SK-N-SH (cell line): ENCODE measurements at regions not wholly inside any gene's neighbourhood (a gene's known extent, or its start where the extent isn't known, plus 50 kb on each side); places are given as distances from the start of the nearest gene placed in this dataset.
"Not testable (repeated sequence)": the region's sequence is repeated elsewhere in the genome, so short reads cannot be mapped to it uniquely, and the experiment has no call there.

Source experiments
- CTCF ChIA-PET: fragments of 300-600, 350-600 bp; formaldehyde crosslinking; extraction: SDS; loops from one replicate; lab custom pipeline; 2021; lab: Yijun Ruan, JAX
- POLR2A ChIA-PET: fragments of 350-600 bp; sonication (Branson Sonifier 250); formaldehyde crosslinking; extraction: SDS; loops from one replicate; lab custom pipeline; 2020; ENCODE audit warnings: antibody characterized with exemption, inconsistent platforms; lab: Yijun Ruan, JAX
- DNase-seq: peaks from one replicate; pipeline ENCODE4 v3.0.0; 2012
- H2AFZ ChIP-seq: fragments of 200-600 bp; sonication (generic); 2 replicates; pipeline ENCODE4 v1.8.1; 2016; ENCODE audit warnings: antibody characterized with exemption, mild to moderate bottlenecking, low read depth
- H3F3A ChIP-seq: fragments of 200-600 bp; sonication (generic); replicated peaks from 2 replicates; pipeline ENCODE3; 2016; ENCODE audit warnings: antibody characterized with exemption, mild to moderate bottlenecking; ENCODE audit not compliant: insufficient read depth
- H3K27ac ChIP-seq, 2 experiments: fragments of 200-500 bp in 1 of 2; fragments of 200-600 bp in 1 of 2; sonication (Bioruptor generic) in 1 of 2; sonication (generic), shearing (Covaris generic) in 1 of 2; 2 replicates each; pipeline versions ENCODE4 v1.5.1 to v1.6.1; 2014 to 2016; ENCODE audit warnings: low read depth in 2 of 2, inconsistent platforms in 1 of 2, low read length in 1 of 2, mild to moderate bottlenecking in 1 of 2, mixed read lengths in 1 of 2
- H3K27me3 ChIP-seq: fragments of 200-600 bp; sonication (generic), shearing (Covaris generic); 2 replicates; pipeline ENCODE4 v1.6.1; 2016; ENCODE audit warnings: mixed run types; ENCODE audit not compliant: insufficient read depth
- H3K36me3 ChIP-seq, 2 experiments: fragments of 200-500 bp in 1 of 2; fragments of 200-600 bp in 1 of 2; sonication (Bioruptor generic) in 1 of 2; sonication (generic) in 1 of 2; replicated peaks in 1 of 2; 2 replicates each; pipeline versions ENCODE3 to v1.5.1; 2014 to 2016; ENCODE audit warnings: low read length in 1 of 2, mild to moderate bottlenecking in 1 of 2; ENCODE audit not compliant: insufficient read depth in 2 of 2, control insufficient read depth in 1 of 2
- H3K4me1 ChIP-seq, 2 experiments: fragments of 200-500 bp in 1 of 2; fragments of 200-600 bp in 1 of 2; sonication (Bioruptor generic) in 1 of 2; sonication (generic), shearing (Covaris generic) in 1 of 2; 2 replicates each; pipeline versions ENCODE4 v1.5.1 to v1.6.1; 2014 to 2016; ENCODE audit warnings: low read depth in 1 of 2, low read length in 1 of 2, mixed run types in 1 of 2; ENCODE audit not compliant: insufficient read depth in 2 of 2, control insufficient read depth in 1 of 2
- H3K4me2 ChIP-seq: fragments of 200-600 bp; sonication (generic), shearing (Covaris generic); 2 replicates; pipeline ENCODE4 v1.6.1; 2017; ENCODE audit warnings: mixed run types
- H3K4me3 ChIP-seq, 2 experiments: fragments of 200-500 bp in 1 of 2; fragments of 200-600 bp in 1 of 2; sonication (Bioruptor generic) in 1 of 2; sonication (generic), shearing (Covaris generic) in 1 of 2; 2 replicates each; pipeline versions ENCODE4 v1.5.1 to v1.8.1; 2014 to 2016; ENCODE audit warnings: low read depth in 2 of 2, inconsistent platforms in 1 of 2, low read length in 1 of 2, mild to moderate bottlenecking in 1 of 2, mixed read lengths in 1 of 2, moderate library complexity in 1 of 2
- H3K79me2 ChIP-seq: fragments of 200-600 bp; sonication (generic); 2 replicates; pipeline ENCODE4 v1.8.1; 2017; ENCODE audit warnings: mild to moderate bottlenecking; ENCODE audit not compliant: insufficient read depth
- H3K9ac ChIP-seq: fragments of 200-600 bp; sonication (generic); 2 replicates; pipeline ENCODE4 v1.6.1; 2017; ENCODE audit warnings: mixed run types
- H3K9me2 ChIP-seq: fragments of 200-600 bp; sonication (generic); 2 replicates; pipeline ENCODE4 v1.6.1; 2017; ENCODE audit warnings: mixed run types
- H3K9me3 ChIP-seq: fragments of 200-600 bp; sonication (generic); 2 replicates; pipeline ENCODE4 v1.6.1; 2017; ENCODE audit warnings: mixed run types, mild to moderate bottlenecking, moderate library complexity
- H4K20me1 ChIP-seq: fragments of 200-600 bp; sonication (generic); 2 replicates; pipeline ENCODE4 v1.6.1; 2017; ENCODE audit warnings: mild to moderate bottlenecking, mixed run types; ENCODE audit not compliant: insufficient read depth
- ELF1 ChIP-seq: IDR thresholded peaks from 2 replicates; pipeline ENCODE4 v1.4.0; 2012
- FOXJ3 ChIP-seq: sonication (generic); formaldehyde crosslinking; IDR thresholded peaks from 2 replicates; pipeline ENCODE4 v1.5.1; 2020; ENCODE audit warnings: mild to moderate bottlenecking, missing genetic modification reagents
- FOXM1 ChIP-seq: IDR thresholded peaks from 2 replicates; pipeline ENCODE4 v1.4.0; 2012; ENCODE audit warnings: low read depth, mild to moderate bottlenecking
- GABPA ChIP-seq: IDR thresholded peaks from 2 replicates; pipeline ENCODE4 v1.4.0; 2012; ENCODE audit warnings: low read depth, mild to moderate bottlenecking
- GATA2 ChIP-seq: sonication (generic); formaldehyde crosslinking; IDR thresholded peaks from 2 replicates; pipeline ENCODE4 v1.5.0; 2020; ENCODE audit warnings: mild to moderate bottlenecking, missing genetic modification reagents
- MEF2A ChIP-seq: IDR thresholded peaks from 2 replicates; pipeline ENCODE4 v1.4.0; 2012; ENCODE audit warnings: low read depth, borderline replicate concordance
- MXI1 ChIP-seq: IDR thresholded peaks from 2 replicates; pipeline ENCODE4 v1.6.1; 2012; ENCODE audit warnings: mild to moderate bottlenecking, low read depth, low read length, improper control_type of control experiment
- NFIC ChIP-seq: IDR thresholded peaks from 2 replicates; pipeline ENCODE4 v1.4.0; 2012; ENCODE audit warnings: borderline replicate concordance
- NRF1 ChIP-seq: IDR thresholded peaks from 2 replicates; pipeline ENCODE4 v1.6.1; 2012; ENCODE audit warnings: low read depth, mild to moderate bottlenecking, low read length
- POLR2AphosphoS5 ChIP-seq: IDR thresholded peaks from 2 replicates; pipeline ENCODE4 v1.6.1; 2012; ENCODE audit warnings: low read depth, low read length
- RCOR1 ChIP-seq: fragments of 150-350 bp; IDR thresholded peaks from 2 replicates; pipeline ENCODE4 v1.6.1; 2017; ENCODE audit warnings: antibody characterized with exemption, low read length
- TAF1 ChIP-seq: IDR thresholded peaks from 2 replicates; pipeline ENCODE4 v1.6.1; 2012; ENCODE audit warnings: low read depth, mild to moderate bottlenecking, low read length, moderate library complexity, borderline replicate concordance
- WGBS: methylation state at CpG from one replicate; pipeline ENCODE4 v1.1.6; 2017; ENCODE audit warnings: low lambda C conversion rate; 5-methylcytosine and 5-hydroxymethylcytosine counted together
- TF ChIP-seq, protein P1 (sequence below): fragments of 150-350 bp; IDR thresholded peaks from 2 replicates; pipeline ENCODE4 v1.6.1; 2017; ENCODE audit warnings: antibody characterized with exemption, low read length, low read depth, borderline replicate concordance
- TF ChIP-seq, protein P2 (sequence below): IDR thresholded peaks from 2 replicates; pipeline ENCODE4 v1.4.0; 2012; ENCODE audit warnings: low read depth, borderline replicate concordance
- TF ChIP-seq, protein P3 (sequence below): IDR thresholded peaks from 2 replicates; pipeline ENCODE4 v1.6.1; 2012; ENCODE audit warnings: mild to moderate bottlenecking, low read depth, low read length, moderate library complexity
- TF ChIP-seq, protein P4 (sequence below): IDR thresholded peaks from 2 replicates; pipeline ENCODE4 v1.4.0; 2012; ENCODE audit warnings: low read depth, borderline replicate concordance

DNA sequence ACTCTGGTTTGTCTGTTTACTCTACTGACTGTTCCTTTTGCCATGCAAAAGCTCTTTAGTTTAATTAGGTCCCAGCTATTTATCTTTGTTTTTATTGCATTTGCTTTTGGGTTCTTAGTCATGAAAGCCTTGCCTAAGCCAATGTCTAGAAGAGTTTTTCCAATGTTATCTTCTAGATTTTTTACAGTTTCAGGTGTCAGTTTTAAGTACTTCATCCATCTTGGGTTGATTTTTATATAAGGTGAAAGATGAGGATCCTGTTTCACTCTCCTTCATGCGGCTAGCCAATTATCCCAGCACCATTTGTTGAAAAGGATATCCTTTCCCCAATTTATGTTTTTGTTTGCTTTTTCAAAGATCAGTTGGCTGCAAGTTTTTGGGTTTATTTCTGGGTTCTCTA is 1100.5 kb upstream of the ALCAM start:
- H3K4me2 ChIP-seq, H3K36me3 ChIP-seq, H3K4me1 ChIP-seq, CTCF ChIA-PET, H3K4me3 ChIP-seq, H3K9me3 ChIP-seq, H2AFZ ChIP-seq, POLR2A ChIA-PET, H3K27ac ChIP-seq, H4K20me1 ChIP-seq, H3K27me3 ChIP-seq, DNase-seq, H3K9me2 ChIP-seq, H3K79me2 ChIP-seq, H3K9ac ChIP-seq, H3F3A ChIP-seq: not testable (repeated sequence)
- WGBS: 93% methylated on average over 1 of the region's 1 CpG

DNA sequence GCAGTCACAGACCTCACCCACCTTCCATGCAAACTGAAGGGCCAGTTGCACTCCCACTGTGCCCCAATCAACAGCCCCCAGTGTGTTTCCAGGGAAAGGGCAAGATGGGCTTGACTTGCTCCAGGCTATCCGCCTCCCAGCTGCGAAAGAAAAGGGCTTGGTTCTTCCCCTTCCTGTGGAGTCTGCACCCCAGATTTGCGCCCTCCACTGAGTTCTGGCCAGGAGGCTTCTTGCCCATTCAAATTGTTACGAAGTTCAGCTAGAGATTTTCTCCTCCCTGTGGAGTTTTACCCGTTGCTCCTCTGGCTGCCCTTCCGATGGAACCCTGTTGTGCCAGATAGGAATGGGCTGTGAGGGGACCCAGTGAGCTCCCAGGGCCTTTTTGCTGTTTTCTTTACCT is 1096.9 kb upstream of the ALCAM start:
- Histone ChIP-seq H3K36me3 (peaks cover 0 to 5% of the 10 kb centered on the region in 2 experiments), H3K9ac (no peak overlapping the region), H3K4me1 (no peaks in the 10 kb centered on the region), H3K27me3 (no peaks in the 10 kb centered on the region), H3K4me3 (no peak overlapping the region), H2AFZ (no peak overlapping the region), H4K20me1 (no peaks in the 10 kb centered on the region), H3K9me3 (no peaks in the 10 kb centered on the region), H3K79me2 (no peaks in the 10 kb centered on the region), H3K4me2 (no peak overlapping the region), H3F3A (no peaks in the 10 kb centered on the region), H3K27ac (no peak overlapping the region), H3K9me2 (no peaks in the 10 kb centered on the region)
- DNase-seq: no peak
- no peak for TF ChIP-seq POLR2AphosphoS5
- TF ChIP-seq MEF2A: no peak
- no peak for TF ChIP-seq FOXM1
- TF ChIP-seq RCOR1: no peak
- TF ChIP-seq NFIC: no peak
- no peak for TF ChIP-seq GATA2 (CRISPR knock-in tag)
- TF ChIP-seq GABPA: no peak
- TF ChIP-seq NRF1: no peak
- TF ChIP-seq, protein P1, sequence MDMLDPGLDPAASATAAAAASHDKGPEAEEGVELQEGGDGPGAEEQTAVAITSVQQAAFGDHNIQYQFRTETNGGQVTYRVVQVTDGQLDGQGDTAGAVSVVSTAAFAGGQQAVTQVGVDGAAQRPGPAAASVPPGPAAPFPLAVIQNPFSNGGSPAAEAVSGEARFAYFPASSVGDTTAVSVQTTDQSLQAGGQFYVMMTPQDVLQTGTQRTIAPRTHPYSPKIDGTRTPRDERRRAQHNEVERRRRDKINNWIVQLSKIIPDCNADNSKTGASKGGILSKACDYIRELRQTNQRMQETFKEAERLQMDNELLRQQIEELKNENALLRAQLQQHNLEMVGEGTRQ: no peak
- no peak for TF ChIP-seq TAF1
- no peak for TF ChIP-seq ELF1
- TF ChIP-seq, protein P2, sequence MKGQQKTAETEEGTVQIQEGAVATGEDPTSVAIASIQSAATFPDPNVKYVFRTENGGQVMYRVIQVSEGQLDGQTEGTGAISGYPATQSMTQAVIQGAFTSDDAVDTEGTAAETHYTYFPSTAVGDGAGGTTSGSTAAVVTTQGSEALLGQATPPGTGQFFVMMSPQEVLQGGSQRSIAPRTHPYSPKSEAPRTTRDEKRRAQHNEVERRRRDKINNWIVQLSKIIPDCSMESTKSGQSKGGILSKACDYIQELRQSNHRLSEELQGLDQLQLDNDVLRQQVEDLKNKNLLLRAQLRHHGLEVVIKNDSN: no peak
- TF ChIP-seq, protein P3, sequence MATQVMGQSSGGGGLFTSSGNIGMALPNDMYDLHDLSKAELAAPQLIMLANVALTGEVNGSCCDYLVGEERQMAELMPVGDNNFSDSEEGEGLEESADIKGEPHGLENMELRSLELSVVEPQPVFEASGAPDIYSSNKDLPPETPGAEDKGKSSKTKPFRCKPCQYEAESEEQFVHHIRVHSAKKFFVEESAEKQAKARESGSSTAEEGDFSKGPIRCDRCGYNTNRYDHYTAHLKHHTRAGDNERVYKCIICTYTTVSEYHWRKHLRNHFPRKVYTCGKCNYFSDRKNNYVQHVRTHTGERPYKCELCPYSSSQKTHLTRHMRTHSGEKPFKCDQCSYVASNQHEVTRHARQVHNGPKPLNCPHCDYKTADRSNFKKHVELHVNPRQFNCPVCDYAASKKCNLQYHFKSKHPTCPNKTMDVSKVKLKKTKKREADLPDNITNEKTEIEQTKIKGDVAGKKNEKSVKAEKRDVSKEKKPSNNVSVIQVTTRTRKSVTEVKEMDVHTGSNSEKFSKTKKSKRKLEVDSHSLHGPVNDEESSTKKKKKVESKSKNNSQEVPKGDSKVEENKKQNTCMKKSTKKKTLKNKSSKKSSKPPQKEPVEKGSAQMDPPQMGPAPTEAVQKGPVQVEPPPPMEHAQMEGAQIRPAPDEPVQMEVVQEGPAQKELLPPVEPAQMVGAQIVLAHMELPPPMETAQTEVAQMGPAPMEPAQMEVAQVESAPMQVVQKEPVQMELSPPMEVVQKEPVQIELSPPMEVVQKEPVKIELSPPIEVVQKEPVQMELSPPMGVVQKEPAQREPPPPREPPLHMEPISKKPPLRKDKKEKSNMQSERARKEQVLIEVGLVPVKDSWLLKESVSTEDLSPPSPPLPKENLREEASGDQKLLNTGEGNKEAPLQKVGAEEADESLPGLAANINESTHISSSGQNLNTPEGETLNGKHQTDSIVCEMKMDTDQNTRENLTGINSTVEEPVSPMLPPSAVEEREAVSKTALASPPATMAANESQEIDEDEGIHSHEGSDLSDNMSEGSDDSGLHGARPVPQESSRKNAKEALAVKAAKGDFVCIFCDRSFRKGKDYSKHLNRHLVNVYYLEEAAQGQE: no peak
- TF ChIP-seq, protein P4, sequence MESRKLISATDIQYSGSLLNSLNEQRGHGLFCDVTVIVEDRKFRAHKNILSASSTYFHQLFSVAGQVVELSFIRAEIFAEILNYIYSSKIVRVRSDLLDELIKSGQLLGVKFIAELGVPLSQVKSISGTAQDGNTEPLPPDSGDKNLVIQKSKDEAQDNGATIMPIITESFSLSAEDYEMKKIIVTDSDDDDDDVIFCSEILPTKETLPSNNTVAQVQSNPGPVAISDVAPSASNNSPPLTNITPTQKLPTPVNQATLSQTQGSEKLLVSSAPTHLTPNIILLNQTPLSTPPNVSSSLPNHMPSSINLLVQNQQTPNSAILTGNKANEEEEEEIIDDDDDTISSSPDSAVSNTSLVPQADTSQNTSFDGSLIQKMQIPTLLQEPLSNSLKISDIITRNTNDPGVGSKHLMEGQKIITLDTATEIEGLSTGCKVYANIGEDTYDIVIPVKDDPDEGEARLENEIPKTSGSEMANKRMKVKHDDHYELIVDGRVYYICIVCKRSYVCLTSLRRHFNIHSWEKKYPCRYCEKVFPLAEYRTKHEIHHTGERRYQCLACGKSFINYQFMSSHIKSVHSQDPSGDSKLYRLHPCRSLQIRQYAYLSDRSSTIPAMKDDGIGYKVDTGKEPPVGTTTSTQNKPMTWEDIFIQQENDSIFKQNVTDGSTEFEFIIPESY: no peak
- TF ChIP-seq MXI1: no peak
- no peak for TF ChIP-seq FOXJ3
- ChIA-PET CTCF (no interaction called here), POLR2A (no interaction called here)
- 70% methylated on average over 4 of the region's 6 CpGs for WGBS
